ENCODE measurements at regions not wholly inside any gene's neighbourhood (a gene's known extent, or its start where the extent isn't known, plus 50 kb on each side); places are given as distances from the start of the nearest gene placed in this dataset.

- no peak for DNase-seq
These were observed 156.8 kb upstream of the SOX1 start for GRCh38 chr13:111909971-111910671.

GRCh38 chr13:111911121-111911720 is 155.7 kb upstream of the SOX1 start:
- DNase-seq, result no peak

GRCh38 chr13:111911754-111912452 is 155.0 kb upstream of the SOX1 start:
- DNase-seq, result no peak

- DNase-seq, result no peak
These were observed 154.5 kb upstream of the SOX1 start for GRCh38 chr13:111912453-111912866.

- DNase-seq, result no peak
These were observed 153.8 kb upstream of the SOX1 start for GRCh38 chr13:111912991-111913760.

GRCh38 chr13:111913761-111914140 is 153.2 kb upstream of the SOX1 start:
- DNase-seq, result no peak

GRCh38 chr13:111914241-111915103 is 152.5 kb upstream of the SOX1 start:
- no peak for DNase-seq

- no peak for DNase-seq
These were observed 151.8 kb upstream of the SOX1 start for GRCh38 chr13:111915104-111915551.

GRCh38 chr13:111916201-111916600 is 150.7 kb upstream of the SOX1 start:
- DNase-seq, result no peak

- no peak for DNase-seq
These were observed 149.9 kb upstream of the SOX1 start for GRCh38 chr13:111917086-111917485.

- no peak for DNase-seq
These were observed 149.0 kb upstream of the SOX1 start for GRCh38 chr13:111917901-111918300.

- no peak for DNase-seq
These were observed 147.7 kb upstream of the SOX1 start for GRCh38 chr13:111919286-111919685.

- DNase-seq, result no peak
These were observed 147.1 kb upstream of the SOX1 start for GRCh38 chr13:111919849-111920248.

- no peak for DNase-seq
These were observed 146.5 kb upstream of the SOX1 start for GRCh38 chr13:111920306-111920931.

GRCh38 chr13:111920932-111921705 is 145.8 kb upstream of the SOX1 start:
- no peak for DNase-seq

GRCh38 chr13:111922086-111922485 is 144.9 kb upstream of the SOX1 start:
- no peak for DNase-seq

- DNase-seq, result no peak
These were observed 143.5 kb upstream of the SOX1 start for GRCh38 chr13:111923439-111923838.

- DNase-seq, result no peak
These were observed 142.8 kb upstream of the SOX1 start for GRCh38 chr13:111923991-111924677.

- DNase-seq, result no peak
These were observed 142.3 kb upstream of the SOX1 start for GRCh38 chr13:111924678-111925075.

Data from left kidney (tissue), 1 donor.